MM.1S (cell line): ENCODE measurements at regions not wholly inside any gene's neighbourhood (a gene's known extent, or its start where the extent isn't known, plus 50 kb on each side); places are given as distances from the start of the nearest gene placed in this dataset.

Experiments
- DNase-seq: peaks from one replicate; pipeline ENCODE4 v3.0.0-alpha.2; 2015
- H2AFZ ChIP-seq: fragments of 300-600 bp; sonication (generic); 2 replicates; pipeline ENCODE4 v1.6.0; 2016; ENCODE audit warnings: antibody characterized with exemption, low read length
- H3F3A ChIP-seq: fragments of 300-600 bp; sonication (generic); 2 replicates; pipeline ENCODE4 v1.6.1; 2016; ENCODE audit warnings: mild to moderate bottlenecking, antibody characterized with exemption, low read length, moderate library complexity, mixed read lengths; ENCODE audit not compliant: insufficient read depth
- H3K27ac ChIP-seq: fragments of 300-600 bp; sonication (generic); 2 replicates; pipeline ENCODE4 v1.5.1; 2016; ENCODE audit warnings: mild to moderate bottlenecking, low read length
- H3K27me3 ChIP-seq: fragments of 300-600 bp; sonication (generic); replicated peaks from 2 replicates; pipeline ENCODE4 v1.6.0; 2016; ENCODE audit warnings: low read length; ENCODE audit not compliant: insufficient read depth
- H3K36me3 ChIP-seq: fragments of 300-600 bp; sonication (generic); replicated peaks from 2 replicates; pipeline ENCODE4 v1.6.1; 2016; ENCODE audit warnings: mild to moderate bottlenecking, low read length, mixed read lengths; ENCODE audit not compliant: insufficient read depth
- H3K4me1 ChIP-seq: fragments of 300-600 bp; sonication (generic); 2 replicates; pipeline ENCODE4 v1.6.1; 2016; ENCODE audit warnings: low read length, mixed read lengths
- H3K4me2 ChIP-seq: fragments of 300-600 bp; sonication (generic); 2 replicates; pipeline ENCODE4 v1.6.0; 2016; ENCODE audit warnings: low read depth, low read length
- H3K4me3 ChIP-seq: fragments of 300-600 bp; sonication (generic); 2 replicates; pipeline ENCODE4 v1.5.1; 2016; ENCODE audit warnings: low read length, mixed read lengths
- H3K79me2 ChIP-seq: fragments of 300-600 bp; sonication (generic); 2 replicates; pipeline ENCODE4 v1.6.1; 2016; ENCODE audit warnings: mixed run types, low read length, mixed read lengths
- H3K9ac ChIP-seq: fragments of 300-600 bp; sonication (generic); 2 replicates; pipeline ENCODE4 v1.6.1; 2016; ENCODE audit warnings: low read length, mixed read lengths
- H3K9me2 ChIP-seq: fragments of 300-600 bp; sonication (generic); replicated peaks from 2 replicates; pipeline ENCODE4 v1.6.1; 2016; ENCODE audit warnings: mild to moderate bottlenecking, low read length, mixed read lengths; ENCODE audit not compliant: insufficient read depth
- H3K9me3 ChIP-seq: fragments of 300-600 bp; sonication (generic); replicated peaks from 2 replicates; pipeline ENCODE4 v1.6.1; 2016; ENCODE audit warnings: mild to moderate bottlenecking, low read length, mixed read lengths; ENCODE audit not compliant: insufficient read depth
- H4K20me1 ChIP-seq: fragments of 300-600 bp; sonication (generic); 2 replicates; pipeline ENCODE4 v1.6.1; 2016; ENCODE audit warnings: mild to moderate bottlenecking, low read length, moderate library complexity, mixed read lengths; ENCODE audit not compliant: insufficient read depth
- EZH2 ChIP-seq: fragments of 300-600 bp; sonication (generic); optimal IDR thresholded peaks from 2 replicates; pipeline ENCODE3; 2017; ENCODE audit warnings: low read depth, mild to moderate bottlenecking, antibody characterized with exemption, low read length, mixed read lengths
- EZH2phosphoT487 ChIP-seq: fragments of 300-600 bp; sonication (generic); IDR thresholded peaks from 2 replicates; pipeline ENCODE4 v1.6.1; 2018; ENCODE audit warnings: antibody characterized with exemption, low read length
- TF ChIP-seq, protein P1 (sequence below): fragments of 300-600 bp; sonication (generic); IDR thresholded peaks from 2 replicates; pipeline ENCODE4 v1.5.1; 2016; ENCODE audit warnings: antibody characterized with exemption, low read length, mixed read lengths

DNA sequence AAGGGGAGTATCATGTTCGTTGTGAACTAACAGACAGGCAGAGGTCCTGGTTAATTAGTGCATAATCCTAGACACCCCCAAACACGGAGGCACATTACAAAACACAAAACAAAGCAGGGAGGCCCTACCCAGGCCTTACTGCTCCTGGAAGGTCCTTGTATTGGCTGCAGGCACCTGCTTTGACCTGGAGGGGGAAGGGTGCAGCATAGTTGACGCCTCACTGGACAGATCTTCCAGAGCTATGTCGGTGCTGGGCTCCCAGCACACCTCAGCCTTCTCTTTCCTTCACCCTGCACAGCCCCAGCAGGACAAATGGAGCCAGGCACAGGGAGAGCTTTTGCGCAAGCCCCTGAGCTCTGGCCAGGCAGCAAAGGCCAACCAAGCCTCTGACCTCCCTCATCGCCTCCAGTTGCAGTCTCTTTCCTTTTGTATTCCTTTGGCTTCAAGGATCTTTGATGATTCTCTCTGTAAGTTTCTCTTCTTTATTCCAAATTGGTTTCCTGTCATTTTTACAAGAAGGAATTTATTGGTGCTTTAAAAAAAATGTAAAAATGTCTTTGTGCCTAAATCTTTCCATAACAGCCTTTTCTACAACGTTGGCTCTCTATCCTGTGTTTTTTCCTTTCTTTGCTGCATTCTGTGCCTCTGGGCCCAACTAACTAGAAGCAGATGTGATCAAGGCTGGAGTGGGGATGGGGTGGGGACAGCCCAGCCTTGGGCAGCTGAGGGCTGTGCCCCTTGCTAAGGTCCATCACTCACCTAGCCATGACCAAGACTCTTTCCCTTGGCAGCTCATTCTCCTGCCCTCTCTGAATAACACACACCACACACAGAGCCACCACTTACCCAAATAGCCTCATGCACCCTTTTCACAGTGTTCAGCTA is 317.1 kb upstream of the NPVF start:
- Histone ChIP-seq H3K4me3 (no peak overlapping the region), H4K20me1 (no peaks in the 10 kb centered on the region), H3K4me2 (no peak overlapping the region), H2AFZ (no peak overlapping the region), H3K9me3 (no peaks in the 10 kb centered on the region), H3K4me1 (no peaks in the 10 kb centered on the region), H3F3A (no peaks in the 10 kb centered on the region), H3K27ac (no peak overlapping the region), H3K27me3 (no peaks in the 10 kb centered on the region), H3K9ac (no peak overlapping the region), H3K9me2 (no peaks in the 10 kb centered on the region), H3K79me2 (no peaks in the 10 kb centered on the region), H3K36me3 (no peaks in the 10 kb centered on the region)
- TF ChIP-seq, protein P1, sequence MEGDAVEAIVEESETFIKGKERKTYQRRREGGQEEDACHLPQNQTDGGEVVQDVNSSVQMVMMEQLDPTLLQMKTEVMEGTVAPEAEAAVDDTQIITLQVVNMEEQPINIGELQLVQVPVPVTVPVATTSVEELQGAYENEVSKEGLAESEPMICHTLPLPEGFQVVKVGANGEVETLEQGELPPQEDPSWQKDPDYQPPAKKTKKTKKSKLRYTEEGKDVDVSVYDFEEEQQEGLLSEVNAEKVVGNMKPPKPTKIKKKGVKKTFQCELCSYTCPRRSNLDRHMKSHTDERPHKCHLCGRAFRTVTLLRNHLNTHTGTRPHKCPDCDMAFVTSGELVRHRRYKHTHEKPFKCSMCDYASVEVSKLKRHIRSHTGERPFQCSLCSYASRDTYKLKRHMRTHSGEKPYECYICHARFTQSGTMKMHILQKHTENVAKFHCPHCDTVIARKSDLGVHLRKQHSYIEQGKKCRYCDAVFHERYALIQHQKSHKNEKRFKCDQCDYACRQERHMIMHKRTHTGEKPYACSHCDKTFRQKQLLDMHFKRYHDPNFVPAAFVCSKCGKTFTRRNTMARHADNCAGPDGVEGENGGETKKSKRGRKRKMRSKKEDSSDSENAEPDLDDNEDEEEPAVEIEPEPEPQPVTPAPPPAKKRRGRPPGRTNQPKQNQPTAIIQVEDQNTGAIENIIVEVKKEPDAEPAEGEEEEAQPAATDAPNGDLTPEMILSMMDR: no peak
- TF ChIP-seq EZH2phosphoT487 (no peak), EZH2 (no peak)
- DNase-seq: no peak

DNA sequence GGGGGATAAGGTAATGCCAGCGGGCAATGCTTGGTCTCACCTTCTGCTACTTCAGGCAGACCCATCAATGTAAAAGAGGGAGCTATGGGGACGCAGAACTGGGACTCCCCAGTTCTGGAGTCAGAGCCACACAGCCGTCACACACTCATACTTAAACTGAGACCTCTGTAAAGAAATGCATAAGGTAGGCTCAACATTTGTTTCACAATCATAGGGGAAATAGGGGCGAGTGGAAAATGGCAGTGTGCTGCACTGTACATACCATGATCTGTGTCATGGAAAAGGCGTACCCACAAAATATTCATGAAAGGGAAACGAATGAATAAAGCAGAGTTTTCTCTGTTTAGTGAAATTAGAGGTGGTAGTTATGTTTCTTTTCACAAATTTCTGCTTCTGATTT is 318.0 kb upstream of the NPVF start:
- no peaks in the 10 kb centered on the region for H3K27me3 ChIP-seq
- no peaks in the 10 kb centered on the region for H3F3A ChIP-seq
- no peaks in the 10 kb centered on the region for H3K36me3 ChIP-seq
- no peak overlapping the region for H3K4me3 ChIP-seq
- H4K20me1 ChIP-seq: no peaks in the 10 kb centered on the region
- H3K4me2 ChIP-seq: no peak overlapping the region
- no peak overlapping the region for H3K9ac ChIP-seq
- no peak for DNase-seq
- no peaks in the 10 kb centered on the region for H3K9me3 ChIP-seq
- H3K27ac ChIP-seq: no peak overlapping the region
- H3K9me2 ChIP-seq: no peaks in the 10 kb centered on the region
- no peaks in the 10 kb centered on the region for H3K79me2 ChIP-seq
- H2AFZ ChIP-seq: no peak overlapping the region
- TF ChIP-seq EZH2: no peak
- TF ChIP-seq, protein P1: no peak
- TF ChIP-seq EZH2phosphoT487: no peak
- no peaks in the 10 kb centered on the region for H3K4me1 ChIP-seq

DNA sequence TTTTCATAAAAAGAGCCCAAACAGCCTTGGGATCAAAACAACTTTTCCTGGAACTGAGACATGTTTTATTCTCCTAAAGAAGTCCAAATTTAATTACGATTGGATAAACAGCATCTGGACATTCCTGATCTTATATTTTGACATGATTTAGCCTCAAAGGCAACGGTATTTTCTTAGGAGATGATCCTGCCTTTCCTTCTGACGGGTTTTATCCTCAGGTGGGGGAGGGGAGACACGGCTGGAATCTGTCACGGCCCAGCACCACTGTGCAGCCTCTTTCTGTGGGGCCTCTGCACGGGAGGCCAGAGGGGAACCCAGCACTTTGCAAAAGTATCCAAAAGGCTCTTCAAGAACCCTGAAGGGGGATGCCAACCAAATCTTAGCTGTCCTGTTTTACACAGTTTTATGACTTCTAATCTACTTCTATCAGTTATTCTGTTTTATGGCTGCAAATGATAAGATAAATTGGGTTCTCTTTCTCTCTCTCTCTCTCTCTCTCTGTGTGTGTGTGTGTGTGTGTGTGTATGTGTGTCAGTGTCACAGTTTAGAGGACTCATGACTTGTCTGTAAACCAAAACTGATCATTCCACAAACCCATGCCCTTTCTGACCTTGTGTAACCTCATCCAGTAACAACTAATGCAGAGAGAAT is 321.1 kb upstream of the NPVF start:
- H3K9me2 ChIP-seq: no peaks in the 10 kb centered on the region
- no peaks in the 10 kb centered on the region for H3K36me3 ChIP-seq
- no peaks in the 10 kb centered on the region for H3K4me1 ChIP-seq
- no peak overlapping the region for H3K4me2 ChIP-seq
- H3K9me3 ChIP-seq: no peaks in the 10 kb centered on the region
- no peak overlapping the region for H3K27ac ChIP-seq
- H3F3A ChIP-seq: no peaks in the 10 kb centered on the region
- H4K20me1 ChIP-seq: no peaks in the 10 kb centered on the region
- TF ChIP-seq, protein P1: no peak
- no peaks in the 10 kb centered on the region for H3K79me2 ChIP-seq
- no peak for DNase-seq
- H3K9ac ChIP-seq: no peak overlapping the region
- H2AFZ ChIP-seq: no peak overlapping the region
- H3K4me3 ChIP-seq: no peak overlapping the region
- H3K27me3 ChIP-seq: no peaks in the 10 kb centered on the region
